ENCODE measurements at regions not wholly inside any gene's neighbourhood (a gene's known extent, or its start where the extent isn't known, plus 50 kb on each side); places are given as distances from the start of the nearest gene placed in this dataset.

DNA sequence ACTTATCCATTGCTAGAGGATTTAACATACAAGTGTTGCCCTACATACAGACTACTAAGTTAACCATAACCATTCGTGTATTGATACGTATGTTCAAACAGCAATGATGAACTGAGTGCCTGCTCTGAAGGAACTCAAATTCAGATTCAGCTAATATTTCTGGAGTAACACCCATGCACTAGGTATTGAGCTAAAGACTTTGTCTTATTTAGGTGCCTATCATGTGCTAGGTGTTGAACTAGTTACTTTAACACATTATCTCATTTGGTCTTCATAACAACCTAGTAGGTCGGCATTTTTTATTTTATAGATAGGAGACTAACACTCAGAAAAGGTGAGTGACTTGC, 160.0 kb downstream of the LTN1 start:
- peaks cover 0 to 4% (median 0%) of the 10 kb centered on the region in 4 donors for H3K9me3 ChIP-seq (ENCODE audit: control insufficient read depth in 4 of 4, insufficient read depth in 3 of 4, low read length in 3 of 4)
- 93 to 94% methylated on average over 3 of the region's 3 CpGs for WGBS, 2 donors
- peaks cover 0 to 3% (median 0%) of the 10 kb centered on the region in 5 donors for H3K4me1 ChIP-seq (ENCODE audit: control insufficient read depth in 5 of 5, insufficient read depth in 5 of 5, low read length in 5 of 5)

GRCh38 chr21:28832013-28832714, 160.5 kb downstream of the LTN1 start:
- H3K27me3 ChIP-seq (ENCODE audit: control insufficient read depth in 3 of 3, insufficient read depth in 3 of 3, low read length in 2 of 3) = no peaks in the 10 kb centered on the region
- 40 to 41% methylated on average over 1 of the region's 1 CpG for WGBS, 2 donors
- H3K4me3 ChIP-seq = no peak overlapping the region
- no peak for ATAC-seq (ENCODE audit: insufficient read depth, low FRiP score)
- H3K9me3 ChIP-seq (ENCODE audit: control insufficient read depth in 4 of 4, insufficient read depth in 3 of 4, low read length in 3 of 4) = peaks cover 0 to 4% (median 0%) of the 10 kb centered on the region in 4 donors
- H3K36me3 ChIP-seq (ENCODE audit: control insufficient read depth in 4 of 4, insufficient read depth in 4 of 4, low read length in 4 of 4) = no peaks in the 10 kb centered on the region
- no peak overlapping the region for H3K27ac ChIP-seq (ENCODE audit: low read depth in 1 of 2, low read length in 1 of 2)
- no peak overlapping the region for H3K9ac ChIP-seq (ENCODE audit: insufficient read depth in 1 of 2, low read length in 2 of 2)
- peaks cover 0 to 3% (median 0%) of the 10 kb centered on the region in 5 donors for H3K4me1 ChIP-seq (ENCODE audit: control insufficient read depth in 5 of 5, insufficient read depth in 5 of 5, low read length in 5 of 5)
- TF ChIP-seq, protein P1, sequence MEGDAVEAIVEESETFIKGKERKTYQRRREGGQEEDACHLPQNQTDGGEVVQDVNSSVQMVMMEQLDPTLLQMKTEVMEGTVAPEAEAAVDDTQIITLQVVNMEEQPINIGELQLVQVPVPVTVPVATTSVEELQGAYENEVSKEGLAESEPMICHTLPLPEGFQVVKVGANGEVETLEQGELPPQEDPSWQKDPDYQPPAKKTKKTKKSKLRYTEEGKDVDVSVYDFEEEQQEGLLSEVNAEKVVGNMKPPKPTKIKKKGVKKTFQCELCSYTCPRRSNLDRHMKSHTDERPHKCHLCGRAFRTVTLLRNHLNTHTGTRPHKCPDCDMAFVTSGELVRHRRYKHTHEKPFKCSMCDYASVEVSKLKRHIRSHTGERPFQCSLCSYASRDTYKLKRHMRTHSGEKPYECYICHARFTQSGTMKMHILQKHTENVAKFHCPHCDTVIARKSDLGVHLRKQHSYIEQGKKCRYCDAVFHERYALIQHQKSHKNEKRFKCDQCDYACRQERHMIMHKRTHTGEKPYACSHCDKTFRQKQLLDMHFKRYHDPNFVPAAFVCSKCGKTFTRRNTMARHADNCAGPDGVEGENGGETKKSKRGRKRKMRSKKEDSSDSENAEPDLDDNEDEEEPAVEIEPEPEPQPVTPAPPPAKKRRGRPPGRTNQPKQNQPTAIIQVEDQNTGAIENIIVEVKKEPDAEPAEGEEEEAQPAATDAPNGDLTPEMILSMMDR (IDR thresholded peaks at IDR 0.05; ENCODE audit: control extremely low read depth, extremely low read depth) = no peak
- no peak for DNase-seq

More for the DNA sequence above, 160.0 kb downstream of the LTN1 start:
- ATAC-seq (ENCODE audit: insufficient read depth, low FRiP score) (no peak), DNase-seq (no peak)
- Histone ChIP-seq H3K36me3 (ENCODE audit: control insufficient read depth in 4 of 4, insufficient read depth in 4 of 4, low read length in 4 of 4) (no peaks in the 10 kb centered on the region), H3K4me3 (no peak overlapping the region), H3K27ac (ENCODE audit: low read depth in 1 of 2, low read length in 1 of 2) (no peak overlapping the region), H3K9ac (ENCODE audit: insufficient read depth in 1 of 2, low read length in 2 of 2) (no peak overlapping the region), H3K27me3 (ENCODE audit: control insufficient read depth in 3 of 3, insufficient read depth in 3 of 3, low read length in 2 of 3) (no peaks in the 10 kb centered on the region)
- TF ChIP-seq, protein P1 (IDR thresholded peaks at IDR 0.05; ENCODE audit: control extremely low read depth, extremely low read depth) = no peak

DNA sequence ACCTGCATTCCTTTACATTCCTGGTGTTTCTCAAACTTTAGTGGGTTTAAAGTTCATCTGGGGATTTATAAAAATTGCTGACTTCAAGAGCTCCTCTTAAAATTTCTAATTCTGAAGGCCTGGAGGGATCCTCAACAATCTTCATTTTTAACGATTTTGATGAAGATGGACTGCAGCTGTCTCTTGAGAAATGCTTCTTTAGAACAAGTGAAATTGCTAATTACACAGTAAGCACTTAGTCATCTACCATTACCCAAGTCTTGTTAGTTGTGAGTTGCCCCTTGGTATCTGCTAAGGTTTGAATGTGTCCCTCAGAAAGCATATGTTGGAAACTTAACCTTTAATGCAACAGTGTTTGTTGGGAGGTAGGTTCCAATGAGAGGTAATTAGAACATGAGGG, 163.7 kb downstream of the LTN1 start:
- H3K27ac ChIP-seq (ENCODE audit: low read depth in 1 of 2, low read length in 1 of 2) = no peak overlapping the region
- WGBS, 2 donors = 81 to 93% methylated on average over 1 of the region's 1 CpG
- DNase-seq (no peak), ATAC-seq (ENCODE audit: insufficient read depth, low FRiP score) (no peak)
- H3K9me3 ChIP-seq (ENCODE audit: control insufficient read depth in 4 of 4, insufficient read depth in 3 of 4, low read length in 3 of 4) = peaks cover 0 to 1% (median 0%) of the 10 kb centered on the region in 4 donors
- TF ChIP-seq, protein P1 (IDR thresholded peaks at IDR 0.05; ENCODE audit: control extremely low read depth, extremely low read depth) = no peak
- H3K4me1 ChIP-seq (ENCODE audit: control insufficient read depth in 5 of 5, insufficient read depth in 5 of 5, low read length in 5 of 5) = peaks cover 0 to 26% (median 12%) of the 10 kb centered on the region in 5 donors
- H3K27me3 ChIP-seq (ENCODE audit: control insufficient read depth in 3 of 3, insufficient read depth in 3 of 3, low read length in 2 of 3) = no peaks in the 10 kb centered on the region
- H3K36me3 ChIP-seq (ENCODE audit: control insufficient read depth in 4 of 4, insufficient read depth in 4 of 4, low read length in 4 of 4) = no peaks in the 10 kb centered on the region
- no peak overlapping the region for H3K9ac ChIP-seq (ENCODE audit: insufficient read depth in 1 of 2, low read length in 2 of 2)
- H3K4me3 ChIP-seq = no peak overlapping the region

DNA sequence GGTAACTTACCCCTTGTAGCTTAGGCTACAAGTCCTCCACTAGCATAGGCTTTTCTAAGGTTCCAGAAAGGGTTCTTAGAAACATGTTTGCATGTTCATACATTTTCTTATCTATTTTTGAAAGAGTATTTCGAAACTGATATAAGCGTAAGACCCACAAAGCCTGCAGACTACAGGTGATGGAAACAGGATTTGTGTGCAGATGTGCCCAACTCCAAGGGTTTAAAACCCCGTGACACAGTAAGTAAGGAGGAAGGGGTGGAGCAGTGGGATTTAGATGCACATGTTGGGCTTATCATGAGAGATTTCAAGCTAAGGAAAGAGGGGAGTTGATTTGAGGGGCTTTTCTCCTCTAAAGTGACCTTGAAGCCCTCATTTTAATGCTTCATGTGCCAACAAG, 164.7 kb downstream of the LTN1 start:
- H3K27me3 ChIP-seq (ENCODE audit: control insufficient read depth in 3 of 3, insufficient read depth in 3 of 3, low read length in 2 of 3) = no peaks in the 10 kb centered on the region
- H3K9me3 ChIP-seq (ENCODE audit: control insufficient read depth in 4 of 4, insufficient read depth in 3 of 4, low read length in 3 of 4) = no peaks in the 10 kb centered on the region
- H3K4me1 ChIP-seq (ENCODE audit: control insufficient read depth in 5 of 5, insufficient read depth in 5 of 5, low read length in 5 of 5) = peaks cover 0 to 36% (median 21%) of the 10 kb centered on the region in 5 donors
- TF ChIP-seq, protein P1 (IDR thresholded peaks at IDR 0.05; ENCODE audit: control extremely low read depth, extremely low read depth) = no peak
- WGBS, 2 donors = 81 to 85% methylated on average over 3 of the region's 3 CpGs
- H3K27ac ChIP-seq (ENCODE audit: low read depth in 1 of 2, low read length in 1 of 2) = no peak overlapping the region
- H3K9ac ChIP-seq (ENCODE audit: insufficient read depth in 1 of 2, low read length in 2 of 2) = no peak overlapping the region
- DNase-seq (no peak), ATAC-seq (ENCODE audit: insufficient read depth, low FRiP score) (no peak)
- H3K4me3 ChIP-seq = no peak overlapping the region
- H3K36me3 ChIP-seq (ENCODE audit: control insufficient read depth in 4 of 4, insufficient read depth in 4 of 4, low read length in 4 of 4) = no peaks in the 10 kb centered on the region

Data from lung (tissue), 11 donors.